ENCODE measurements at regions not wholly inside any gene's neighbourhood (a gene's known extent, or its start where the extent isn't known, plus 50 kb on each side); places are given as distances from the start of the nearest gene placed in this dataset.

DNA sequence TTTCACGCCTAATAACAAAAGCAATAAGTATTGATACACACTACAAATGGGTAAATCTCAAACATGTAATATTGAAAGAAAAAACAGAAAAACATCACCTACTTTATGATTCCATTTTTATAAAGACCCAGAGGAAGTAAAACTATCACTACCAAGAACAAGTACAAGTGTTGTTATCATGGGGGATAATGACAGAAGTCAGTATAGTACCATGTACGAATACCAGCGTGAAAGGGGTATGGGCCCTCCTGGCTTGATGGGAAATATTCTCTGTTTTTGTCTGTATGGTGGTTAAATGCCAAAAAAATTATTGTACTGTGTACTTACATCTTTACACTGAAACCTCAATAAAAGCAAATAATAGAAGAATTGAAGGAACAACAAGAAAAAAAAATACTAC is 665.7 kb downstream of the TMEM182 start:
- FAIRE-seq (no peak), DNase-seq (ENCODE audit: low read depth, low spot score) (no peak)
- Histone ChIP-seq H2AFZ (ENCODE audit: control insufficient read depth, low read length) (no peak overlapping the region), H4K20me1 (ENCODE audit: control insufficient read depth, extremely low read depth, insufficient read depth, low read length) (no peaks in the 10 kb centered on the region), H3K9ac (ENCODE audit: control insufficient read depth, extremely low read depth, insufficient read depth, low read length) (no peak overlapping the region), H3K9me3 (ENCODE audit: control insufficient read depth, low read depth, low read length) (no peaks in the 10 kb centered on the region), H3K4me2 (ENCODE audit: control insufficient read depth, extremely low read depth, insufficient read depth, low read depth, low read length) (no peak overlapping the region), H3K36me3 (ENCODE audit: control insufficient read depth in 2 of 2, extremely low read depth in 1 of 2, insufficient read depth in 2 of 2, low read length in 2 of 2) (no peaks in the 10 kb centered on the region), H3K79me2 (ENCODE audit: control insufficient read depth, insufficient read depth, low read length) (no peaks in the 10 kb centered on the region), H3K27ac (ENCODE audit: control insufficient read depth, insufficient read depth, low read length) (no peak overlapping the region), H3K4me3 (ENCODE audit: control insufficient read depth in 2 of 3, extremely low read depth in 1 of 3, insufficient read depth in 2 of 3, low read depth in 1 of 3, low read length in 3 of 3) (no peak overlapping the region), H3K4me1 (ENCODE audit: control insufficient read depth, extremely low read depth, insufficient read depth, low read length) (no peaks in the 10 kb centered on the region), H3K9me1 (ENCODE audit: control insufficient read depth, extremely low read depth, insufficient read depth, low read length) (no peaks in the 10 kb centered on the region), H3K27me3 (ENCODE audit: control insufficient read depth, extremely low read depth, insufficient read depth, low read length) (no peaks in the 10 kb centered on the region)
- no peak for TF ChIP-seq EZH2 (IDR thresholded peaks at IDR 0.05; ENCODE audit: low read length)
- TF ChIP-seq, protein P1, sequence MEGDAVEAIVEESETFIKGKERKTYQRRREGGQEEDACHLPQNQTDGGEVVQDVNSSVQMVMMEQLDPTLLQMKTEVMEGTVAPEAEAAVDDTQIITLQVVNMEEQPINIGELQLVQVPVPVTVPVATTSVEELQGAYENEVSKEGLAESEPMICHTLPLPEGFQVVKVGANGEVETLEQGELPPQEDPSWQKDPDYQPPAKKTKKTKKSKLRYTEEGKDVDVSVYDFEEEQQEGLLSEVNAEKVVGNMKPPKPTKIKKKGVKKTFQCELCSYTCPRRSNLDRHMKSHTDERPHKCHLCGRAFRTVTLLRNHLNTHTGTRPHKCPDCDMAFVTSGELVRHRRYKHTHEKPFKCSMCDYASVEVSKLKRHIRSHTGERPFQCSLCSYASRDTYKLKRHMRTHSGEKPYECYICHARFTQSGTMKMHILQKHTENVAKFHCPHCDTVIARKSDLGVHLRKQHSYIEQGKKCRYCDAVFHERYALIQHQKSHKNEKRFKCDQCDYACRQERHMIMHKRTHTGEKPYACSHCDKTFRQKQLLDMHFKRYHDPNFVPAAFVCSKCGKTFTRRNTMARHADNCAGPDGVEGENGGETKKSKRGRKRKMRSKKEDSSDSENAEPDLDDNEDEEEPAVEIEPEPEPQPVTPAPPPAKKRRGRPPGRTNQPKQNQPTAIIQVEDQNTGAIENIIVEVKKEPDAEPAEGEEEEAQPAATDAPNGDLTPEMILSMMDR (optimal IDR thresholded peaks at IDR 0.05 in 1 of 3, IDR thresholded peaks at IDR 0.05 in 1 of 3, conservative IDR thresholded peaks at IDR 0.05 in 1 of 3; ENCODE audit: extremely low read depth in 1 of 3, insufficient read depth in 2 of 3, low read length in 3 of 3) = no peak
- dilution Hi-C loops (cut with MboI; ENCODE audit: extremely low pct_ligation_motif_present, low sequenced_read_pairs) = no loop called here

DNA sequence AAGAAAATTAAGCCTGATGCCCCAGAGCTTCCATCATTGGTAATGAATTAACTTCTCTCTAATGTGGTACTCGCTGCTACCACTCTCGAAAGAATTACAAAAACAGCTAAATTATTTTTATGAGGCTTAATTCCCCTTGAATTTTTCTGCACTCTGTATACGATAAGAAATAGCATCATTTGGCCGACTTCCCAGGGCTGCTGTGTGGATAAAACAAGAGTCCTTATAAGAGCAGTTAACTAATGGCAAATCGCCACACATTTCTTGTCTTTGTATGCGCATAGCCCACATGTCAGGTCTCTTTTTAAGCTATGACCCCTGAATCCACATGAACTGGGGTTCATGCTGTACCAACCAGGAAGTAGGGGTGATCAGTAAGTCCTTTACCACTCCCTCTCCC is 668.4 kb downstream of the TMEM182 start:
- no peaks in the 10 kb centered on the region for H3K4me1 ChIP-seq (ENCODE audit: control insufficient read depth, extremely low read depth, insufficient read depth, low read length)
- no peak overlapping the region for H3K9ac ChIP-seq (ENCODE audit: control insufficient read depth, extremely low read depth, insufficient read depth, low read length)
- no peak for DNase-seq (ENCODE audit: low read depth, low spot score)
- H3K27ac ChIP-seq (ENCODE audit: control insufficient read depth, insufficient read depth, low read length) = no peak overlapping the region
- H3K79me2 ChIP-seq (ENCODE audit: control insufficient read depth, insufficient read depth, low read length) = no peaks in the 10 kb centered on the region
- H3K9me1 ChIP-seq (ENCODE audit: control insufficient read depth, extremely low read depth, insufficient read depth, low read length) = no peaks in the 10 kb centered on the region
- H3K36me3 ChIP-seq (ENCODE audit: control insufficient read depth in 2 of 2, extremely low read depth in 1 of 2, insufficient read depth in 2 of 2, low read length in 2 of 2) = no peaks in the 10 kb centered on the region
- FAIRE-seq = no peak
- no peak overlapping the region for H2AFZ ChIP-seq (ENCODE audit: control insufficient read depth, low read length)
- TF ChIP-seq, protein P1 (optimal IDR thresholded peaks at IDR 0.05 in 1 of 3, IDR thresholded peaks at IDR 0.05 in 1 of 3, conservative IDR thresholded peaks at IDR 0.05 in 1 of 3; ENCODE audit: extremely low read depth in 1 of 3, insufficient read depth in 2 of 3, low read length in 3 of 3) = no peak
- TF ChIP-seq EZH2 (IDR thresholded peaks at IDR 0.05; ENCODE audit: low read length) = no peak
- no peaks in the 10 kb centered on the region for H3K27me3 ChIP-seq (ENCODE audit: control insufficient read depth, extremely low read depth, insufficient read depth, low read length)
- H3K4me2 ChIP-seq (ENCODE audit: control insufficient read depth, extremely low read depth, insufficient read depth, low read depth, low read length) = no peak overlapping the region
- dilution Hi-C loops (cut with MboI; ENCODE audit: extremely low pct_ligation_motif_present, low sequenced_read_pairs) = no loop called here
- peaks cover 5% of the 10 kb centered on the region for H3K9me3 ChIP-seq (ENCODE audit: control insufficient read depth, low read depth, low read length)
- H4K20me1 ChIP-seq (ENCODE audit: control insufficient read depth, extremely low read depth, insufficient read depth, low read length) = no peaks in the 10 kb centered on the region
- no peak overlapping the region for H3K4me3 ChIP-seq (ENCODE audit: control insufficient read depth in 2 of 3, extremely low read depth in 1 of 3, insufficient read depth in 2 of 3, low read depth in 1 of 3, low read length in 3 of 3)
